Mammary epithelial cell (primary cell): ENCODE measurements at regions not wholly inside any gene's neighbourhood (a gene's known extent, or its start where the extent isn't known, plus 50 kb on each side); places are given as distances from the start of the nearest gene placed in this dataset.

Experiments
- CTCF ChIP-seq, 2 donors: IDR thresholded peaks in 1 of 2; conservative IDR thresholded peaks in 1 of 2; 2 replicates each; pipeline ENCODE4 v1.5.1; 2011 to 2012; ENCODE audit warnings: inconsistent platforms in 2 of 2, low read length in 2 of 2, mild to moderate bottlenecking in 2 of 2, control low read depth in 1 of 2, low read depth in 1 of 2; ENCODE audit not compliant: insufficient read depth in 1 of 2; ENCODE audit errors: extremely low read depth in 1 of 2
- EZH2 ChIP-seq: IDR thresholded peaks from 2 replicates; pipeline ENCODE4 v1.6.1; 2012; ENCODE audit warnings: low read length, inconsistent platforms, borderline replicate concordance

GRCh38 chr5:38618154-38618553, 61.7 kb upstream of the LIFR start:
- TF ChIP-seq CTCF (conservative IDR thresholded peaks at IDR 0.05 in 1 of 2, IDR thresholded peaks at IDR 0.05 in 1 of 2; ENCODE audit: extremely low read depth in 1 of 2, insufficient read depth in 1 of 2, low read depth in 1 of 2, low read length in 2 of 2) (no peak), EZH2 (no peak)
